ENCODE measurements at regions not wholly inside any gene's neighbourhood (a gene's known extent, or its start where the extent isn't known, plus 50 kb on each side); places are given as distances from the start of the nearest gene placed in this dataset.

DNA sequence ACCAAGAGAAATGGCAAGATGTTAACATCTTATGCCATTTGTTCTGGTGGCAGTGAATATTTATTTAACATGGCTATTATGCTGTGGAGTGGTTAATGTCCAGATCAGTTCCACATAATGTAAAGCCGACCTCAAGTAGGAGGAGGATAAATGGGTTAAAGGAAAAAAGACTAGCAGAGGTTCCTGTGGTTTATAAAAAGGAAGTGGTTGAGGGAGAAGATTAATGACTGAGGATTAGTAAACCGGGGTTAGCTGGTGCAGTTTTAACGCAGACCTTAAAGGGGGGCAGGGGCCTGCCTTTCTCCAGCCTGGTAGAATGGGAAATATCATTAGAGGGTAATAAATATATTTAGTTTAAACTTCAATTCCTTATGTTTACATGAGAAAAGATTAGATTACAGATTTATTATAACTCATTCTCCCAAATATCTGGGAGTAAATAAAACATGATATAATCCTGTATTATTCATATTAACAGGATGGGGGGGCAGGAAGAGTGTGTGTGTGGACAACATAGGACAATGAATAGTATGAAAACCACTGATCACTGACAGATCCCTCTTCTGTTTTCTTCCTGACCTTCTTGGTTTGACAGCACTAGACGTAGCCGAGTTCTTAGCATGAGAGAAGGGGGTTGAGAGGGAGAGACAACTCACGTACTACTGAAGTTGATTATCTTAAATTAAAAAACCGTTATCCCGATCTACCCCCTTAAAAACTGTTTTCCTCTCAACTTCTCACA lies 124.1 kb upstream of the LIMCH1 start:
- in situ Hi-C loops (cut with HindIII; ENCODE audit: low pct_unique_long_range_greater_than_20kb, low sequenced_read_pairs) = no loop called here
- DNase-seq (ENCODE audit: low read depth) = no peak

DNA sequence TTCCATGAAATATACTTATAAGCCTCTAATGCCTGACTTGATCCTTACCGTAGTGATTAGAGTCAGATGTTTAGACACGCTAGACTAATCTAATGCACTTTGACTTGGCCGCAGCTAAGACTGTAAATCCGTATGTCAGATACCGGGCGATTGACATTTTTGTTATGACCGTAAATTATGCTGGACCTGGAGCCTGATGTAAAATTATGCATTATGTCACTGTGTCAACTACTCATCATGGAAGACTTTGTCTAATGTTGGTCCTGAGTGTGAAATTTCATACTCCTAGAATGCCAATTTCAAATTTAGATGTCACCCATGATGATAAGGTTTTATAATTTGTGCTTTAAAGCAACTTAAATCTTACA lies 123.6 kb upstream of the LIMCH1 start:
- no peak for DNase-seq (ENCODE audit: low read depth)
- in situ Hi-C loops (cut with HindIII; ENCODE audit: low pct_unique_long_range_greater_than_20kb, low sequenced_read_pairs) = no loop called here

DNA sequence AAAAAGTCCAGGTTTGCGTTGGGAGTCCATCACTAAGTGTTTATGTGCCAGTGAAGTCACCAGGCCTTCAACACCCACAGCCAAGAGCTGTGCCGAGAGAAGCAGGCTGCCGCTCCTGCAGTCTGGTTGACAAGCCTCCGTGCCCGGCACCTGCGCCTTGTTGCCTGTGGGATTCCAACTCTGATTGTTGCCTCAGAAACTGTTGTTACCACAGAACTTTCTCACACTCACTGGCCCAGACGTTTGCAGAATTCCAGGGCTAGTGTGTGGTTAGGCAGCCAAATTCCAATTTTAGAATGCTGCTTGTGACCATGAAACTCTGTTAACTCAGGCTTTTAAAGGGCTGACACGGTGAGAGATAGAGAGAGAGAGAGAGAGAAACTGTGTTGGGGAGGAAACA lies 119.5 kb upstream of the LIMCH1 start:
- in situ Hi-C loops (cut with HindIII; ENCODE audit: low pct_unique_long_range_greater_than_20kb, low sequenced_read_pairs) = no loop called here
- DNase-seq (ENCODE audit: low read depth) = no peak

DNA sequence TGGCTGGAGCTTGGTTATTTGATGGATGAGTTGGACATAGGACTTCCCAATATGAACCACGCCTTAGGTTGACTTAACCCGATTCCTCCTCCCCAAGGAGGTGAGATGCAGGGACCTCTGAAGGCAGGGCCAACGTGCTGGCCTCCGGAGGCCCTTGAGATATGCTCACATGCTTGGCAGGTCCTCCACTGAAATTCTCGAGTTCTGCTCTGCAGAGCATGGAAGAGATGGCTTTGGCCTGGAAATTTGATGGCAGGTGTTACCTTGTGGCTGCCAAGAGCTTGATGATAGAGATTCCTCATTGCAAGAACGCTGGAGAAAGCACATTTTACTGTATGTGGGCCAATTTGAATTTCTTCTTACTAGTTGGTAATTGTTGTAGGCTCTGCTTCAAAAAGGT lies 117.4 kb upstream of the LIMCH1 start:
- in situ Hi-C loops (cut with HindIII; ENCODE audit: low pct_unique_long_range_greater_than_20kb, low sequenced_read_pairs) = no loop called here

DNA sequence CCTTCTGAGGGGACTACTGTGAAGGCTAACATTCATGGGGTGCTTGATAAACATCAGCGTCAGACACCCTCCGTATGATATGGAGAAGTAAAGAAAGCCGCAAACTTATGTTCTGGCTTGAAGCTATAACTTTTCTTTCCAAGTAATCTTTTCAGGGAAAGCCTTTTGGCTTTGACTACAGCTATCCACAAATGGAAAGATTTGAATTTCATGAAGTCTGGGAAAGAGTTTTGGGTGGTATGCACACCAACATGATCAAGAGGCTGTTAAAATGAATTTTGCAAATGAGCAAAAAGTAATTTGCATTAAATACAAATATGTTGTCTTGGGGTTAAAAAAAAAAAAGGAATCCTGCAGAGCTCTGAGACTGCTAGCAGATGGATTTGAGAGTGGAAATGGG lies 114.8 kb upstream of the LIMCH1 start:
- in situ Hi-C loops (cut with HindIII; ENCODE audit: low pct_unique_long_range_greater_than_20kb, low sequenced_read_pairs) = no loop called here
- no peak for DNase-seq (ENCODE audit: low read depth)

More for the DNA sequence above, 117.4 kb upstream of the LIMCH1 start:
- DNase-seq (ENCODE audit: low read depth) = no peak

DNA sequence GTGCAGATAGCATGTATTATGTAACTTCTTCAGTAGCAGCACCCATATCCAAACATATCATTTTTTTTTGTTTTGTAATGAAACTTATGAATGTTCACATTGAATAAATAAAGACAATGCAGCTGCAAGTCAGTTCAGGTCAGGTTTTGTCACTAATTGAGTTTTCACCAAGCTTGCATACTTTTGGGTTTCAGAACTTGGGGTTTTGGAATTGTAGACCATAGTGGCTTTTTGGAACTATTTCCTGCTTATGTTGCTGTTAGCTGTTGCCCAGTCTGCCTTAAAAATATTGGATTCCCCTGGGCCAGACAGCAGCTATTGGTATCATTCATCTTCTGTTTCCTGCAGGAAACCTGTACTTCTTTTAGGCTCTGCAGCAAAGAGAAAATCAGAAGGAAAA lies 113.4 kb upstream of the LIMCH1 start:
- in situ Hi-C loops (cut with HindIII; ENCODE audit: low pct_unique_long_range_greater_than_20kb, low sequenced_read_pairs) = no loop called here
- no peak for DNase-seq (ENCODE audit: low read depth)

DNA sequence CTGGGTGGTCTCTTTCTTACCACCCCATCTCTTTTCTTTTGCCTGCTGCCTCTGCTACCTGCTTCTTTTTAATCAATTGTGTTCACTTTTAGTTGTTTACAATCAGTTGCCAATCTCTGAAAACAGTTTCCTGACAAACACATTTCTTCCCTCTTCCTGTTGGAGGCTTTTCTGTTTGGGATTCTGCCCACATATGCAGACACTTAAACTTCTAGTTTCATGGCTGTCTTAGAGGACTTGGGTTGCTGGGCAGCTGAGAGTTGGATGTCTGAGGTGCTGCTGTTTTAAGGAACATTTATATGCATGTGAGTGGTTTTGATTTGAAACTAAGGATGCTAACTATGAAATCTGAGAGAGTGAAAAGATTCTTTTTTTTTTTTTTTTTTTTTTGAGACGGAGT lies 112.3 kb upstream of the LIMCH1 start:
- in situ Hi-C loops (cut with HindIII; ENCODE audit: low pct_unique_long_range_greater_than_20kb, low sequenced_read_pairs) = no loop called here

DNA sequence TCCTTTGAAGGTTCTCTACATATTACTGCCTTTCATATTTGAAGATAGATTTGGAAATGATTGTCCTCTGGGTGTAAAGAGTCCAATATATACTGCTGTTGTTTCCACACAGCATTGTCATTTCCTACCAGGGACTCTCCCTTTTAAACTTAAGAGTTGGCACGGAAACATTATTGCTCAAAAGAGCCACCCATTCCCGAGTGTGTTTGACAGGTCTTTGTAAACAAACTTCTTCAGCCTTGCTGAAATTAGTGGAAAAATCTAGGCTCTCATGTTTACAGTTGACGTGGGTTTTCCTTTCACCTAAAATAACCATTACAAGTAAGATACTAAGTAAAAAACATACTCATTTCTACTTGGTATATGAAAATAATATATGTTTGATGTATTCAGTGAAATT lies 111.4 kb upstream of the LIMCH1 start:
- in situ Hi-C loops (cut with HindIII; ENCODE audit: low pct_unique_long_range_greater_than_20kb, low sequenced_read_pairs) = no loop called here
- no peak for DNase-seq (ENCODE audit: low read depth)

More for the DNA sequence above, 112.3 kb upstream of the LIMCH1 start:
- no peak for DNase-seq (ENCODE audit: low read depth)

DNA sequence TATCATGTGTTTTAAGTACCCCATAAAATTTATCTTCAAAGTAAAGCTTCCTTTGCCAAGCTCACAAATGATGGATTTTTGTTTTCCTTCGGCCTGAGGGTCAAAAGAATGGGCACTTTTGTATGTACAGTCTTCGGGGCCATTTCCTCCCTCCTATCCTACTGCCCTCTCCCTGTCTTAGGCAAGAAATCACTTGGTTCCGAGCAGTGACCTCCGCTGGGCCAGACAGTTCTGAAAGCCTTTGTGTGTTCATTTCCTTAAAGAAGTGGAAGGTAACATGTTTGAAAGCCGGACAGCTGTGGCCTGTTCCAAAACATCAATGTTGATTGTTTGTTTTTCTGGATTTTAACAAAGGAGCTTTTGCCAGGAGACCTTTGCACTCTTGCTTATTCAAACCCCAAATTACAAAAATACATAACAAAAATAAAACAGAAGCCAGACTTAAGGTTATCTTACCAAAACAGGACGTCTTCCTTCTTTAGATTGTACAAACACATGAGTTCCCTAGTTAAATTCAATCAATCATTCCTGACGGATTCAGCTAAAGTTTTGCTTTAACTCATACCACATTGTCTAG lies 110.6 kb upstream of the LIMCH1 start:
- DNase-seq (ENCODE audit: low read depth) = no peak
- in situ Hi-C loops (cut with HindIII; ENCODE audit: low pct_unique_long_range_greater_than_20kb, low sequenced_read_pairs) = no loop called here

DNA sequence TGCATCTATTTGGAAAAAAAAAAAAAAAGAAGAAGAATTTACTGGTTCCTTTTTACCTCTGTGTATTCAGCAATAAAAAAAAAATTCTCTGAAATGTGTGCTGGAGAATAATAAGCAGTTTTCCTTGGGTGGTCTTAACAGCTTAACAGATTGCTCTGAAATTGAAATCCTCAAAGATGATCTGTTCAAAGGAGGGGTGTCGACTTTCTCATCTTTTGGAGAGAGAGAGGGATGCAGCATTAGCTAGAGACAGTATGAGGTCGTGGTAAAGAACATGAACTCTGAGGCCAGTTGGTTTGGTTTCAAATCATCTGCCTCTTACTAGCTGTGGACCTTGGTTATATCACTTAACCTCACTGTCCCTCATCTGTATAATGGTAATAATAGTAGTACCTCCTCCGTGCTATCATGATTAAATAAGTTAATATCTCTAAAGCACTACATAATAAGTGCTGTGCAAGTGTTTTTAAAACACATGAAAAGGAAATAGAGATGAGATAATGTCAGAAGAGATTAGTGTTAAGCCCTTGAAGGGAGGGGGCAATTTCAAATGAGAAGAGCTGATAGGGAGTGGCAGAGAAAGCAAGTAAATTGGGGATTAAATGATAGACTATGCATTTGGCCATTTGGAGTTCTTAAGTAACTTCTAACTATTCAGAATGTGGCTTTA lies 109.9 kb upstream of the LIMCH1 start:
- in situ Hi-C loops (cut with HindIII; ENCODE audit: low pct_unique_long_range_greater_than_20kb, low sequenced_read_pairs) = no loop called here
- no peak for DNase-seq (ENCODE audit: low read depth)

DNA sequence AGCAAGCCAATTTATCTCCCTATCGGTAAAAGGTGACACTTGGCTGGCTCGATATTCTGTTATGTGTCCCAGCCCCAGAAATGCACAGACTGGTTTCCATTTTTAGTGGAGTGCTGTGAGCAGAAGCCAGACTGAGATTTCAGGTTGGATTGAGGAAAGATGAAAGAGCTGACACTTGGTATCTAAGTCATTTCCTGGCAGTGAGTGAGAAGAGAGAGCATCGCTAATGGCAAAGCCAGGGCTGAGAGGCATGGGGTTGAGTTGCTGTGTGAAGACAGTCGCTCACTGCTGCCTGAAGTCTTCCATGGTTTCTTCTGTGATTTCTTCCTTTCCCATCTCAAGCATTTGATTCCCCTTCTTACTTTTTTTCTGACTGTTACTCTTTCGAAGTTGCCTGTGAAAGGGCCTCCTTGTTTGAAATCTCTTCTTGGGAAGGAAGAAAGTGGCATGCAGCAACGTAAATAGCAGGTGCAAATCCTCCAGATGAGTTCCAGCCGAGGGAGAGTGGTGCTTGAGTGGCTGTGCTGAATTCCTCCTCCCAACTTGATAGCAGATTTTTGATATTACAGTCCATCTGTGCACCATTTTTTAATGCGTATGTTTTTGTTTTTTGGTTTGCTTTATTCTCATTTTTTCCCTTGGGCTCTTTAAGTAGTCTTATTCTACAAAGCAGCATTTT lies 109.2 kb upstream of the LIMCH1 start:
- in situ Hi-C loops (cut with HindIII; ENCODE audit: low pct_unique_long_range_greater_than_20kb, low sequenced_read_pairs) = no loop called here
- DNase-seq (ENCODE audit: low read depth) = no peak

DNA sequence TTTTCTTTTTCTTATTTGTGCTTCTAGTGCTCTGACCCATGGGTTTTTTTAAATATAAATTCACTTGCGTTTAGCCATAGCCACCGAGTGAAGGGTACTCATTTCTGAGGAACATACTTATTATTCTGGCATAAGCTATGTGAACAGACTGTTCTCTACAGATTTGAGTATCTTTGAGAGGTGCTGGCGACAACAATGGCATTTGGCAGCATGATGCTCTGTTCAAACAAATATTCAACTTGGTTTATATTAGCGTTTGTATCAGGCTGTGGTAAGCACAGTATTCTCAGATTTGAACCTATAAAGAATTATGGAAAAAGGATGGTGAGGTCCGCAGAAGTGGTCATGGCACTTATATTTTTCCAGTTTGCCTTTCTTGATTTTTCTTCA lies 108.7 kb upstream of the LIMCH1 start:
- no peak for DNase-seq (ENCODE audit: low read depth)
- in situ Hi-C loops (cut with HindIII; ENCODE audit: low pct_unique_long_range_greater_than_20kb, low sequenced_read_pairs) = no loop called here

DNA sequence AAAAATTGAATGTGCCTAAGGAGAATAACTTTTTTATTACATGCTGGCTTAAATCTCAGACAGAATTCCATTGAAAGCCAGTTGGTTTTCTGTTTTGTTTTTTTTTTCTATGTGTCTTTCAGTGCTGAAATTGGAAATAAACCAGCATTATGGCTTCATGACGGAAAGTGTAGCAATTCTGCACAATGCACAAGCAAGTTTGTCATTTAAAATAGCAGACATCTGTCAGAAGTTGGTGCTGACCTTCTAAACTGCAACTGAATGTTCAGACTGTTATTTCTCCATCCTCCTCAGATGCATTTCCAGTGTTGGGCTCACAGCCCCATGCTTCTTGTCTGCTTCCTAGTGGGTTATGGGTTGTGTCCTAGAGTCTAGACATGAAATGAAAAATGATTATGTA lies 107.2 kb upstream of the LIMCH1 start:
- in situ Hi-C loops (cut with HindIII; ENCODE audit: low pct_unique_long_range_greater_than_20kb, low sequenced_read_pairs) = no loop called here
- no peak for DNase-seq (ENCODE audit: low read depth)

DNA sequence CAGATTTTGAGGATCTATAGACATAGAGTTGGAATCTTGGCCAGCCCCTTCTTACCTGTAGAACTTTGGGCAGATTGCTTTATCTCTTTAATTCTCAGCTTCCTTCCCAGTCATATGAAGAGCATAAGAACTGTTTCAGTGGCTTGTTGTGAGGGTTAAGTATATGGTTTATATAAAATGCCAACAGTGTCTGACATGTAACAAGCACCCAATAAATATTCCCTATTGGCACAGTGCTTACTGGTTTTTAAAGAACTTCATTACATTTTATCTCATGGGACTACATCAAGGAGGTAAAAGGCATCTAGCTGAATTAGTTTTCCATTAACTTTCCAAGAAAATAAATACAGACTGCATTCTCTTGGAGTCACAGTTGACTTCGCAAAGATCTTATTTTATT lies 106.7 kb upstream of the LIMCH1 start:
- in situ Hi-C loops (cut with HindIII; ENCODE audit: low pct_unique_long_range_greater_than_20kb, low sequenced_read_pairs) = no loop called here

DNA sequence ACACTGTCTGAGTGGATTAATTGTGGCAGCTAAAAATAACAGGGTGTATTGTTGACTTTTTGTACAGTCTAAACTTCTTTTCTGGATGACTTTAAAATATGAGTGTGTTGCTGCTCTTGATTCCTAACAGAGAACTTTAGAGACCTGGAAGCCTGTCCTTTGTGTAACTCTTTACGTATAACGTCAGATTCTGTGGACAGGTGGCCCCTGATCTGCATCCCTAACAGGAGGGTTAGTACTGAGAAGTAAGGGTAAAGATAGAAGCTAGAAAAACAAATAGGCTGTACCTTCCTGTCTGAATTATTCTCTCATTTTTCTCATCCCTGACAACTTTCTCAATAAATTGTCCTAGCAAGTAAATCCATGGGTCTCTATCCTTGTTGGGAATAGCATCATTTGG lies 105.7 kb upstream of the LIMCH1 start:
- in situ Hi-C loops (cut with HindIII; ENCODE audit: low pct_unique_long_range_greater_than_20kb, low sequenced_read_pairs) = no loop called here
- no peak for DNase-seq (ENCODE audit: low read depth)

More for the DNA sequence above, 106.7 kb upstream of the LIMCH1 start:
- no peak for DNase-seq (ENCODE audit: low read depth)

DNA sequence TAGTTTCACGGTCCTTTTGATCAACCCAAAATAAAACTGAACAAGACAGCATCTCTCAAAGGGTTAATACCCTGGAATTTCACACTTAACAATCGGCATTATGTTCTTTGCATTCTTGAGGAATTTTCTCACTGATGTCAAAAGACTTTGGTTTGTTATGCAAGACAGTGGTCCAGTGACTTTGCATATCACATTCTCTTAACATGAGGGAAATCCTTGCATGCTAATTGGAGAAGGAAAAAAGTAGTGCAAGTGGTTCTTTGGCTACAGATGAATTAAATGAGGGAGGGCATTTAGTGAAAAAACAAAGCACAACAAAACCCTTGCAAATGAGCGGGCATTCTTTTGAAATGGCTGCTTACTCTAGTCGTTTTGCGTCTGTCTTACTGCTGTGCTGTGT lies 105.1 kb upstream of the LIMCH1 start:
- in situ Hi-C loops (cut with HindIII; ENCODE audit: low pct_unique_long_range_greater_than_20kb, low sequenced_read_pairs) = no loop called here
- DNase-seq (ENCODE audit: low read depth) = peak; percentile 84

DNA sequence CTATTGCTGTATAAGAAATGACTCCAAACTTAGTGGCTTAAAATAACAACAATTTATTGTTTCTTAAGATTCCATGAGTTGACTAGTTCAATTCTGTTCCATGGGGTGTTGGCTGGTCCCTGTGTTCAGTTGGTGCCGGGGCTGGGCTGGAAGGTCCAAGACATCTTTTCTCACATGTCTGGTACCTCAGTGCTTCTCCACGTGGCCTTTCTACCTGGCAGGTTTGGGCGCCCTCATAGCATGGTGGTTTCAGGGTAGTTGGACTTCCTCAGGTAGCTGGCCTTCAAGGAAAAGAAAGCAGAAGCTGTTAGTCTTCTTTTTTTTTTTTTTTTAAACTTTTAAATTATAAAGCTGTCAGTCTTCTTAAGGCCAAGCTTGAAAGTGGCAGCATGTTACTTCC lies 104.6 kb upstream of the LIMCH1 start:
- DNase-seq (ENCODE audit: low read depth) = no peak
- in situ Hi-C loops (cut with HindIII; ENCODE audit: low pct_unique_long_range_greater_than_20kb, low sequenced_read_pairs) = no loop called here

DNA sequence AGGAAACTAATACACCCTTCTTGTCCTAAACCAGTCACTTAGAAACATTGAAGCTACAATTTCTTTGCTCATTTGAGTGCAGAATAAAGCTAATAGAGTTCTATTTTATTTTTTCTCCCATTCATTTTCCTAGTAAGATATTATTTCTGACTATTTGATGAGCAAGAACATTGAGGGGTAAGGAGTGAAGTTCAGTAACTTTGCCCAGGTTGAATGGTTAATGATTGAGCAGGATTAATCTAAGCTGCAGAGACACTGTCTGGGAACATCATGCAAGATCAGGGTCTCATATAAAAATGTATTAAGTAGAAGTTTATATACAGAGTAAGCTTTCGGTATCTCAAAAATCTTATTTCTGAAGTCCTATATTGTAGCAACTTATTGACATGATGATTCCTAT lies 102.4 kb upstream of the LIMCH1 start:
- in situ Hi-C loops (cut with HindIII; ENCODE audit: low pct_unique_long_range_greater_than_20kb, low sequenced_read_pairs) = no loop called here
- no peak for DNase-seq (ENCODE audit: low read depth)

DNA sequence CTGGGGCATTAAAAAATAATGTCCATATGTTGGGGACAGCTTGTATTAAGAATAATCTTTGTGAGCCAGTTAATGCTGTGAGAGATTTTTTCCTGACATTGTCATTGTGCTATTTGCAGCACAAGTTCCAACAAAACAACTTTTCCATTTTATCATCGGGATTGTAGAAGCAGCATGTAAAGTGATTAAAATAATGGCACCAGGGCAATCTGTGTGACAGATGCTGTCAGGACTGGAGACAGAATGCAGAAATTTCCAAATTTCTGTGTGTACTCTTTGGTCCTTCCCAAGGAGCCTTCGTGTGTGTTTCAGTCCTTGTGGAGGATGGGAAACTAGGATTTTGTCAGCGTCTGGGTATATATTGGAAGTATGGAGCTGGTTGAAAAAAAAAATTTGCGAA lies 101.5 kb upstream of the LIMCH1 start:
- in situ Hi-C loops (cut with HindIII; ENCODE audit: low pct_unique_long_range_greater_than_20kb, low sequenced_read_pairs) = no loop called here
- no peak for DNase-seq (ENCODE audit: low read depth)
